HEK293 (cell line): ENCODE measurements at regions not wholly inside any gene's neighbourhood (a gene's known extent, or its start where the extent isn't known, plus 50 kb on each side); places are given as distances from the start of the nearest gene placed in this dataset.

ENCODE experiments used
- CTCF ChIA-PET: fragments of 350-600 bp; formaldehyde crosslinking; extraction: SDS; loops from one replicate; lab custom pipeline; 2021; ENCODE audit warnings: antibody characterized with exemption; lab: Yijun Ruan, JAX
- POLR2A ChIA-PET: fragments of 300-600 bp; formaldehyde crosslinking; extraction: SDS; loops from one replicate; lab custom pipeline; 2020; ENCODE audit warnings: antibody characterized with exemption, inconsistent platforms; lab: Yijun Ruan, JAX
- H3K27ac ChIP-seq: fragments of 200-500 bp; sonication (Bioruptor generic); 2 replicates; pipeline ENCODE4 v1.5.1; 2014; ENCODE audit warnings: low read depth, low read length, control low read depth, inconsistent platforms; ENCODE audit errors: extremely low read depth
- H3K36me3 ChIP-seq, 2 experiments: fragments of 200-500 bp in 1 of 2; sonication (Bioruptor generic) in 1 of 2; 1 replicate in 1 of 2; 2 replicates in 1 of 2; pipeline ENCODE4 v1.5.1; 2014 to 2017; ENCODE audit warnings: inconsistent platforms in 2 of 2, low read length in 2 of 2; ENCODE audit not compliant: control insufficient read depth in 2 of 2, insufficient read depth in 1 of 2
- H3K4me1 ChIP-seq: fragments of 200-500 bp; sonication (Bioruptor generic); 2 replicates; pipeline ENCODE4 v1.5.1; 2014; ENCODE audit warnings: mild to moderate bottlenecking, low read length, inconsistent platforms; ENCODE audit not compliant: control insufficient read depth, insufficient read depth
- H3K4me3 ChIP-seq: 2 replicates; pipeline ENCODE4 v1.5.1; 2011; ENCODE audit warnings: low read depth, mild to moderate bottlenecking, control low read depth, low read length, moderate library complexity
- H3K9me3 ChIP-seq: fragments of 200-500 bp; sonication (Bioruptor generic); 2 replicates; pipeline ENCODE4 v1.5.1; 2014; ENCODE audit warnings: low read depth, low read length, inconsistent platforms; ENCODE audit not compliant: control insufficient read depth, insufficient read depth
- BCL11A ChIP-seq: fragments of 450-650 bp; formaldehyde crosslinking; IDR thresholded peaks from 2 replicates; pipeline ENCODE4 v1.5.1; 2016; ENCODE audit warnings: low read depth, missing biosample characterization, missing genetic modification characterization
- ELK4 ChIP-seq: IDR thresholded peaks from 2 replicates; pipeline ENCODE4 v1.6.1; 2011; ENCODE audit warnings: mild to moderate bottlenecking, low read depth, low read length, borderline replicate concordance
- FEZF1 ChIP-seq: fragments of 450-650 bp; formaldehyde crosslinking; IDR thresholded peaks from 2 replicates; pipeline ENCODE4 v1.5.1; 2016; ENCODE audit warnings: missing biosample characterization, missing genetic modification characterization
- GFI1B ChIP-seq: fragments of 450-650 bp; formaldehyde crosslinking; IDR thresholded peaks from 2 replicates; pipeline ENCODE4 v1.5.1; 2016; ENCODE audit warnings: missing biosample characterization, missing genetic modification characterization
- IKZF3 ChIP-seq: fragments of 450-650 bp; IDR thresholded peaks from 2 replicates; pipeline ENCODE4 v1.5.0; 2018; ENCODE audit warnings: missing biosample characterization, mild to moderate bottlenecking, missing genetic modification characterization, moderate library complexity
- KLF8 ChIP-seq: fragments of 450-650 bp; formaldehyde crosslinking; IDR thresholded peaks from 2 replicates; pipeline ENCODE4 v1.5.1; 2016; ENCODE audit warnings: missing biosample characterization, missing genetic modification characterization
- SP7 ChIP-seq: fragments of 450-650 bp; formaldehyde crosslinking; IDR thresholded peaks from 2 replicates; pipeline ENCODE4 v1.5.1; 2016; ENCODE audit warnings: missing biosample characterization, missing genetic modification characterization
- ZBTB21 ChIP-seq: fragments of 450-650 bp; formaldehyde crosslinking; IDR thresholded peaks from 2 replicates; pipeline ENCODE4 v1.5.1; 2017; ENCODE audit warnings: missing biosample characterization, missing genetic modification characterization
- ZFP3 ChIP-seq: fragments of 450-650 bp; formaldehyde crosslinking; IDR thresholded peaks from 2 replicates; pipeline ENCODE4 v1.5.1; 2016; ENCODE audit warnings: low read depth, missing biosample characterization, missing genetic modification characterization
- ZFP69B ChIP-seq: fragments of 450-650 bp; formaldehyde crosslinking; IDR thresholded peaks from 2 replicates; pipeline ENCODE4 v1.5.1; 2016; ENCODE audit warnings: missing biosample characterization, missing genetic modification characterization
- ZNF155 ChIP-seq: fragments of 450-650 bp; formaldehyde crosslinking; IDR thresholded peaks from 2 replicates; pipeline ENCODE4 v1.5.1; 2016; ENCODE audit warnings: missing biosample characterization, missing genetic modification characterization
- ZNF169 ChIP-seq: fragments of 450-650 bp; formaldehyde crosslinking; IDR thresholded peaks from 2 replicates; pipeline ENCODE4 v1.5.1; 2016; ENCODE audit warnings: missing biosample characterization, missing genetic modification characterization
- ZNF214 ChIP-seq: fragments of 450-650 bp; formaldehyde crosslinking; IDR thresholded peaks from 2 replicates; pipeline ENCODE4 v1.5.1; 2017; ENCODE audit warnings: missing biosample characterization, mild to moderate bottlenecking, missing genetic modification characterization, borderline replicate concordance
- ZNF24 ChIP-seq: fragments of 450-650 bp; formaldehyde crosslinking; IDR thresholded peaks from 2 replicates; pipeline ENCODE4 v1.5.1; 2016; ENCODE audit warnings: missing biosample characterization, missing genetic modification characterization
- ZNF292 ChIP-seq: fragments of 450-650 bp; formaldehyde crosslinking; IDR thresholded peaks from 2 replicates; pipeline ENCODE4 v1.5.1; 2016; ENCODE audit warnings: low read depth, missing biosample characterization, missing genetic modification characterization, borderline replicate concordance
- ZNF433 ChIP-seq: fragments of 450-650 bp; formaldehyde crosslinking; IDR thresholded peaks from 2 replicates; pipeline ENCODE4 v1.5.1; 2016; ENCODE audit warnings: missing biosample characterization, missing genetic modification characterization, low read depth
- ZNF473 ChIP-seq: fragments of 450-650 bp; formaldehyde crosslinking; IDR thresholded peaks from 2 replicates; pipeline ENCODE4 v1.5.1; 2017; ENCODE audit warnings: missing biosample characterization, missing genetic modification characterization
- ZNF670 ChIP-seq: fragments of 450-650 bp; formaldehyde crosslinking; IDR thresholded peaks from 2 replicates; pipeline ENCODE4 v1.5.1; 2016; ENCODE audit warnings: missing biosample characterization, missing genetic modification characterization, low read depth
- ZNF792 ChIP-seq: fragments of 450-650 bp; formaldehyde crosslinking; IDR thresholded peaks from 2 replicates; pipeline ENCODE4 v1.5.1; 2016; ENCODE audit warnings: missing biosample characterization, missing genetic modification characterization
- ZSCAN30 ChIP-seq: fragments of 450-650 bp; IDR thresholded peaks from 2 replicates; pipeline ENCODE4 v1.5.1; 2018; ENCODE audit warnings: missing biosample characterization, mild to moderate bottlenecking, missing genetic modification characterization, moderate library complexity
- ZXDB ChIP-seq: fragments of 450-650 bp; formaldehyde crosslinking; IDR thresholded peaks from 2 replicates; pipeline ENCODE4 v1.5.1; 2016; ENCODE audit warnings: missing biosample characterization, missing genetic modification characterization
- TF ChIP-seq, protein P1 (sequence below): fragments of 450-650 bp; formaldehyde crosslinking; IDR thresholded peaks from 2 replicates; pipeline ENCODE4 v1.5.1; 2017; ENCODE audit warnings: missing biosample characterization, missing genetic modification characterization
- TF ChIP-seq, protein P2 (sequence below): fragments of 450-650 bp; formaldehyde crosslinking; optimal IDR thresholded peaks from 2 replicates; pipeline ENCODE3; 2016; ENCODE audit warnings: missing biosample characterization, mild to moderate bottlenecking, missing genetic modification characterization
- TF ChIP-seq, protein P3 (sequence below): fragments of 450-650 bp; formaldehyde crosslinking; IDR thresholded peaks from 2 replicates; pipeline ENCODE4 v1.5.1; 2016; ENCODE audit warnings: missing biosample characterization, missing genetic modification characterization

DNA sequence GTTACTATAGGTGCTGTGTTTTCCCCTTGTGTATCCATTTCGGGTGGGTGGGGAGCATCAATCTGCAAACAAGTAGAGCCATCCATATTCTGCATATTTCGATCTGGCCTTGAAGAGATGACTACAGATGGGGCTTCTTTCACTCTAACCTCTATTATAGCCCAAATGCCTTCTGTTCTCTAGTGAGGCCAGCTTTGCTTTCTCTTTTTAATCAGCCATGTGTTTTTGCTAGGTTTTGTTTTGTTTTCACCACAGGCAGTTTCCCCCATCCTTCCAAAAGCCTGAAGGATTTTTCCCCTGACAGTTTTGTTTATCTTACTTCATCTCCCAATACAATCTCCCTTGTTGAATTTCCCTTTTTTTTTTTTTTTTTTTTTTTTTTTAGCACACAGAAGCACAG is 224.1 kb downstream of the BTG1 start:
- no peak overlapping the region for H3K4me3 ChIP-seq
- no peak overlapping the region for H3K27ac ChIP-seq
- H3K4me1 ChIP-seq: no peaks in the 10 kb centered on the region
- H3K36me3 ChIP-seq: no peaks in the 10 kb centered on the region
- TF ChIP-seq ZNF169 (tag by site-specific recombination) (no peak), KLF8 (no peak), ZFP69B (tag by site-specific recombination) (no peak), FEZF1 (tag by site-specific recombination) (no peak), ZNF792 (tag by site-specific recombination) (no peak), ZNF292 (tag by site-specific recombination) (no peak), ZNF670 (tag by site-specific recombination) (no peak)
- TF ChIP-seq, protein P1, sequence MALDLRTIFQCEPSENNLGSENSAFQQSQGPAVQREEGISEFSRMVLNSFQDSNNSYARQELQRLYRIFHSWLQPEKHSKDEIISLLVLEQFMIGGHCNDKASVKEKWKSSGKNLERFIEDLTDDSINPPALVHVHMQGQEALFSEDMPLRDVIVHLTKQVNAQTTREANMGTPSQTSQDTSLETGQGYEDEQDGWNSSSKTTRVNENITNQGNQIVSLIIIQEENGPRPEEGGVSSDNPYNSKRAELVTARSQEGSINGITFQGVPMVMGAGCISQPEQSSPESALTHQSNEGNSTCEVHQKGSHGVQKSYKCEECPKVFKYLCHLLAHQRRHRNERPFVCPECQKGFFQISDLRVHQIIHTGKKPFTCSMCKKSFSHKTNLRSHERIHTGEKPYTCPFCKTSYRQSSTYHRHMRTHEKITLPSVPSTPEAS (tag by site-specific recombination): no peak
- CTCF ChIA-PET: interaction anchor here (0.6 to 1.5 kb wide), 3 partner anchors 11 to 222 kb away, joined by 3 to 7 read pairs (median 3); no protein-coding TSS in a partner anchor
- POLR2A ChIA-PET: no interaction called here
- no peaks in the 10 kb centered on the region for H3K9me3 ChIP-seq

GRCh38 chr12:91920741-91921140 is 224.9 kb downstream of the BTG1 start:
- TF ChIP-seq ZSCAN30 (tag by site-specific recombination) (no peak), ZBTB21 (tag by site-specific recombination) (no peak), ZNF155 (tag by site-specific recombination) (no peak), ZNF24 (tag by site-specific recombination) (no peak), ZFP3 (tag by site-specific recombination) (no peak), BCL11A (tag by site-specific recombination) (no peak), ZNF214 (tag by site-specific recombination) (no peak), SP7 (no peak)
- TF ChIP-seq, protein P2, sequence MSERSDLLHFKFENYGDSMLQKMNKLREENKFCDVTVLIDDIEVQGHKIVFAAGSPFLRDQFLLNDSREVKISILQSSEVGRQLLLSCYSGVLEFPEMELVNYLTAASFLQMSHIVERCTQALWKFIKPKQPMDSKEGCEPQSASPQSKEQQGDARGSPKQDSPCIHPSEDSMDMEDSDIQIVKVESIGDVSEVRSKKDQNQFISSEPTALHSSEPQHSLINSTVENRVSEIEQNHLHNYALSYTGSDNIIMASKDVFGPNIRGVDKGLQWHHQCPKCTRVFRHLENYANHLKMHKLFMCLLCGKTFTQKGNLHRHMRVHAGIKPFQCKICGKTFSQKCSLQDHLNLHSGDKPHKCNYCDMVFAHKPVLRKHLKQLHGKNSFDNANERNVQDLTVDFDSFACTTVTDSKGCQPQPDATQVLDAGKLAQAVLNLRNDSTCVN (tag by site-specific recombination): no peak
- TF ChIP-seq, all 188 proteins: peak for 0
- H3K9me3 ChIP-seq: no peaks in the 10 kb centered on the region
- POLR2A ChIA-PET: no interaction called here
- CTCF ChIA-PET: interaction anchor here (0.6 to 1.5 kb wide), 2 partner anchors 110 to 223 kb away, joined by 3 to 7 read pairs; no protein-coding TSS in a partner anchor
- H3K4me1 ChIP-seq: no peaks in the 10 kb centered on the region
- no peaks in the 10 kb centered on the region for H3K36me3 ChIP-seq
- no peak overlapping the region for H3K4me3 ChIP-seq
- H3K27ac ChIP-seq: no peak overlapping the region

DNA sequence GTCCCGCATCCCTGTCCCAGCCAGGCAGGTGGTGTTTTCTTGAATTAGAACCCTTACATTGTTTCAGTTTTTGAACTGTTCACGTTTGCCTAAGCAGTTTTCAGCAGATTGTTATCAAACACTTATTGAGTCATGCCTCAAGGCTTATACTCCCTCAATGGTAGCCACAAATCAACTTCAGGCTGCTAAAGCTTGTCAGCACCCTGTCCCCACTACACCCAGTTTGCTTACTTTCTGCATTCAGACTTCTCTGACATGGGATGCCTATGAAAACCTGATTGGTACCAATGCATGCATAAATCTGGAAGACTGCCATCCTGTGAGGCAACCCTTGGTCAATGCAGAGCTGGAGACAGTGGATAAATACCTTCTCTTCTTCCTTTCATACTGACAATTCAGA is 225.4 kb downstream of the BTG1 start:
- Histone ChIP-seq H3K27ac (no peak overlapping the region), H3K4me1 (no peaks in the 10 kb centered on the region), H3K9me3 (no peaks in the 10 kb centered on the region), H3K4me3 (no peak overlapping the region), H3K36me3 (no peaks in the 10 kb centered on the region)
- POLR2A ChIA-PET: no interaction called here
- TF ChIP-seq ZXDB (no peak), ELK4 (no peak), ZNF433 (tag by site-specific recombination) (no peak), GFI1B (tag by site-specific recombination) (no peak), ZNF473 (tag by site-specific recombination) (no peak), IKZF3 (tag by site-specific recombination) (no peak)
- TF ChIP-seq, protein P3, sequence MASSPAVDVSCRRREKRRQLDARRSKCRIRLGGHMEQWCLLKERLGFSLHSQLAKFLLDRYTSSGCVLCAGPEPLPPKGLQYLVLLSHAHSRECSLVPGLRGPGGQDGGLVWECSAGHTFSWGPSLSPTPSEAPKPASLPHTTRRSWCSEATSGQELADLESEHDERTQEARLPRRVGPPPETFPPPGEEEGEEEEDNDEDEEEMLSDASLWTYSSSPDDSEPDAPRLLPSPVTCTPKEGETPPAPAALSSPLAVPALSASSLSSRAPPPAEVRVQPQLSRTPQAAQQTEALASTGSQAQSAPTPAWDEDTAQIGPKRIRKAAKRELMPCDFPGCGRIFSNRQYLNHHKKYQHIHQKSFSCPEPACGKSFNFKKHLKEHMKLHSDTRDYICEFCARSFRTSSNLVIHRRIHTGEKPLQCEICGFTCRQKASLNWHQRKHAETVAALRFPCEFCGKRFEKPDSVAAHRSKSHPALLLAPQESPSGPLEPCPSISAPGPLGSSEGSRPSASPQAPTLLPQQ (tag by site-specific recombination): no peak
- CTCF ChIA-PET: interaction anchor here (0.6 kb wide), 1 partner anchor 109 kb away, joined by 3 read pairs; no protein-coding TSS in a partner anchor
